H9 (cell line): ENCODE measurements at regions not wholly inside any gene's neighbourhood (a gene's known extent, or its start where the extent isn't known, plus 50 kb on each side); places are given as distances from the start of the nearest gene placed in this dataset.

ENCODE experiments used
- DNase-seq: peaks from one replicate; pipeline ENCODE4 v3.0.0-alpha.2; 2017
- H2AFZ ChIP-seq: one replicate; pipeline ENCODE4 v1.6.1; 2013; ENCODE audit warnings: mild to moderate bottlenecking, low read length, control low read depth, moderate library complexity
- H2AK5ac ChIP-seq: 2 replicates; pipeline ENCODE4 v1.6.1; 2013; ENCODE audit warnings: low read length, control low read depth, mixed read lengths; ENCODE audit not compliant: insufficient read length
- H2BK120ac ChIP-seq: one replicate; pipeline ENCODE4 v1.6.1; 2013; ENCODE audit warnings: low read depth, mild to moderate bottlenecking, low read length, control low read depth, inconsistent platforms; ENCODE audit not compliant: poor library complexity, severe bottlenecking
- H2BK12ac ChIP-seq: 2 replicates; pipeline ENCODE4 v1.6.1; 2013; ENCODE audit warnings: low read length, control low read depth, mixed read lengths, low read depth; ENCODE audit not compliant: insufficient read length
- H2BK15ac ChIP-seq: 2 replicates; pipeline ENCODE4 v1.6.1; 2013; ENCODE audit warnings: low read depth, low read length, control low read depth
- H2BK20ac ChIP-seq: one replicate; pipeline ENCODE4 v1.6.1; 2013; ENCODE audit warnings: low read depth, mild to moderate bottlenecking, low read length, control low read depth, inconsistent platforms; ENCODE audit not compliant: poor library complexity, severe bottlenecking
- H2BK5ac ChIP-seq: 2 replicates; pipeline ENCODE4 v1.6.1; 2013; ENCODE audit warnings: low read length, control low read depth, mixed read lengths; ENCODE audit not compliant: insufficient read length
- H3K14ac ChIP-seq: 2 replicates; pipeline ENCODE4 v1.6.1; 2013; ENCODE audit warnings: low read length, control low read depth; ENCODE audit not compliant: insufficient read depth
- H3K18ac ChIP-seq: 2 replicates; pipeline ENCODE4 v1.6.1; 2013; ENCODE audit warnings: low read depth, mild to moderate bottlenecking, mixed read lengths, low read length, control low read depth; ENCODE audit not compliant: insufficient read length
- H3K23ac ChIP-seq: 2 replicates; pipeline ENCODE4 v1.6.1; 2013; ENCODE audit warnings: low read length, control low read depth, mixed read lengths, low read depth; ENCODE audit not compliant: insufficient read length
- H3K23me2 ChIP-seq: 2 replicates; pipeline ENCODE4 v1.6.1; 2013; ENCODE audit warnings: low read depth, mild to moderate bottlenecking, mixed read lengths, low read length, control low read depth; ENCODE audit not compliant: insufficient read length, poor library complexity, severe bottlenecking
- H3K27ac ChIP-seq: 2 replicates; pipeline ENCODE4 v1.5.1; 2013; ENCODE audit warnings: low read length, control low read depth, mixed read lengths, low read depth; ENCODE audit not compliant: insufficient read length
- H3K27me3 ChIP-seq: 2 replicates; pipeline ENCODE4 v1.6.1; 2013; ENCODE audit warnings: low read length, control low read depth, inconsistent platforms; ENCODE audit not compliant: insufficient read depth
- H3K4ac ChIP-seq: 2 replicates; pipeline ENCODE4 v1.6.1; 2013; ENCODE audit warnings: low read depth, mild to moderate bottlenecking, control low read depth, inconsistent platforms, low read length, moderate library complexity
- H3K4me1 ChIP-seq: 2 replicates; pipeline ENCODE4 v1.6.1; 2013; ENCODE audit warnings: low read length, control low read depth, inconsistent platforms; ENCODE audit not compliant: insufficient read depth
- H3K4me2 ChIP-seq: 2 replicates; pipeline ENCODE4 v1.6.1; 2013; ENCODE audit warnings: low read length, control low read depth, mixed read lengths; ENCODE audit not compliant: insufficient read length, insufficient read depth
- H3K56ac ChIP-seq: 2 replicates; pipeline ENCODE4 v1.6.1; 2013; ENCODE audit warnings: low read depth, mild to moderate bottlenecking, mixed read lengths, low read length, control low read depth; ENCODE audit not compliant: insufficient read length
- H3K79me1 ChIP-seq: 2 replicates; pipeline ENCODE4 v1.6.1; 2013; ENCODE audit warnings: low read depth, mild to moderate bottlenecking, moderate library complexity, low read length, control low read depth, inconsistent platforms; ENCODE audit not compliant: insufficient read depth, poor library complexity, severe bottlenecking
- H3K79me2 ChIP-seq: 2 replicates; pipeline ENCODE4 v1.6.1; 2013; ENCODE audit warnings: low read length, control low read depth, inconsistent platforms; ENCODE audit not compliant: insufficient read depth
- H3K9ac ChIP-seq: 2 replicates; pipeline ENCODE4 v1.6.1; 2013; ENCODE audit warnings: low read length, control low read depth, mixed read lengths; ENCODE audit not compliant: insufficient read length; ENCODE audit errors: extremely low read depth
- H3K9me3 ChIP-seq: one replicate; pipeline ENCODE4 v1.6.1; 2013; ENCODE audit warnings: low read depth, low read length, inconsistent platforms; ENCODE audit not compliant: control insufficient read depth
- H3T11ph ChIP-seq: one replicate; pipeline ENCODE4 v1.6.1; 2013; ENCODE audit warnings: mild to moderate bottlenecking, low read length, control low read depth, inconsistent platforms
- H4K20me1 ChIP-seq: one replicate; pipeline ENCODE4 v1.6.1; 2013; ENCODE audit not compliant: control insufficient read depth, insufficient read length, insufficient read depth
- H4K5ac ChIP-seq: 2 replicates; pipeline ENCODE4 v1.6.1; 2013; ENCODE audit warnings: low read depth, mild to moderate bottlenecking, mixed read lengths, low read length, control low read depth; ENCODE audit not compliant: insufficient read length
- H4K8ac ChIP-seq: replicated peaks from 2 replicates; pipeline ENCODE4 v1.6.1; 2013; ENCODE audit warnings: low read length, control low read depth, mixed read lengths, low read depth; ENCODE audit not compliant: insufficient read length
- H4K91ac ChIP-seq: 2 replicates; pipeline ENCODE4 v1.6.1; 2013; ENCODE audit warnings: low read depth, mild to moderate bottlenecking, moderate library complexity, mixed read lengths, low read length, control low read depth; ENCODE audit not compliant: insufficient read length
- H3K27ac Mint-ChIP-seq, 3 experiments: 2 replicates in 2 of 3; 3 replicates in 1 of 3; pipeline ENCODE4 v1.8.0; 2020 to 2021; ENCODE audit warnings: mixed read lengths in 3 of 3, mild to moderate bottlenecking in 1 of 3, moderate library complexity in 1 of 3
- H3K27me3 Mint-ChIP-seq: 2 replicates; pipeline ENCODE4 v1.8.0; 2021; ENCODE audit warnings: low read depth, mild to moderate bottlenecking, moderate library complexity, mixed read lengths
- H3K36me3 Mint-ChIP-seq, 3 experiments: 2 replicates in 2 of 3; 3 replicates in 1 of 3; pipeline ENCODE4 v1.8.0; 2020 to 2021; ENCODE audit warnings: low read depth in 3 of 3, mixed read lengths in 3 of 3; ENCODE audit not compliant: insufficient read depth in 1 of 3
- H3K4me1 Mint-ChIP-seq, 2 experiments: 2 replicates each; pipeline ENCODE4 v1.8.0; 2020; ENCODE audit warnings: mixed read lengths in 2 of 2
- H3K4me3 Mint-ChIP-seq, 2 experiments: 2 replicates in 1 of 2; 3 replicates in 1 of 2; pipeline ENCODE4 v1.8.0; 2020 to 2021; ENCODE audit warnings: mild to moderate bottlenecking in 2 of 2, mixed read lengths in 2 of 2, moderate library complexity in 1 of 2
- H3K9me3 Mint-ChIP-seq, 2 experiments: 2 replicates in 1 of 2; 3 replicates in 1 of 2; pipeline ENCODE4 v1.8.0; 2020; ENCODE audit warnings: mild to moderate bottlenecking in 2 of 2, mixed read lengths in 2 of 2, moderate library complexity in 1 of 2
- CTCF ChIP-seq: fragments of 200-600 bp; sonication (generic); conservative IDR thresholded peaks from 3 replicates; pipeline ENCODE4 v1.8.0; 2021; ENCODE audit warnings: antibody characterized with exemption, mild to moderate bottlenecking
- WGBS: extraction: QIAGEN DNeasy Blood & Tissue Kit; methylation state at CpG from one replicate; pipeline ENCODE4 v1.1.7; 2013; ENCODE audit warnings: missing lambda C conversion rate, low lambda C conversion rate, mixed read lengths; ENCODE audit not compliant: insufficient read length; ENCODE audit errors: extremely low coverage; 5-methylcytosine and 5-hydroxymethylcytosine counted together

DNA sequence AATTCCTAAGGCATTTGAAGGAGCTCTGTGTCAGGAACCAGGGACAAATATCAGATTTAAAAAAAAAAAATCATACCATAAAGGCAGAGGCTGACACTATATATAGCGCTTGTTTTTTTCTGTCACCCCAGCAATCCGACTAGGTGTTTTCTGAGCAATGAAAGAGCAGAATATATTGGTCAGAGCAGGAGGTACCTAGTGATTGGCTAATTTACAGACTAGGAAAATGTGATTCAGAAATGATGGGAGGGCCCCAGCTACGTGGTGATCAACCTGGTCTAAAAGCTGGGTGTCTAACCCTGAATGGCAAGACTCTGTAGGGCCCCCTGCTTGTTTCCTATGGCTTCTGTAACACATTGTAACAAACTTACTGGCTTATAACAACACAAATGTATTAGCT lies 195.5 kb upstream of the XYLT1 start:
- H4K20me1 ChIP-seq, result no peaks in the 10 kb centered on the region
- H3K23ac ChIP-seq, result no peak overlapping the region
- H3K4me1 ChIP-seq, result no peaks in the 10 kb centered on the region
- no peak overlapping the region for H3K9ac ChIP-seq
- peaks cover 2 to 11% (median 4%) of the 10 kb centered on the region in 3 experiments; a peak in 5 of 7 replicates for H3K36me3 Mint-ChIP-seq
- H2AK5ac ChIP-seq, result no peak overlapping the region
- H3T11ph ChIP-seq, result no peak overlapping the region
- peaks cover 1% of the 10 kb centered on the region; the same call in 1 of the 2 replicates for H3K27me3 Mint-ChIP-seq
- H2AFZ ChIP-seq, result no peak overlapping the region
- H2BK120ac ChIP-seq, result no peak overlapping the region
- peaks cover 16 to 22% of the 10 kb centered on the region in 2 experiments; a peak in 3 of 4 replicates for H3K4me1 Mint-ChIP-seq
- no peak overlapping the region for H2BK12ac ChIP-seq
- no peak for TF ChIP-seq CTCF
- no peaks in the 10 kb centered on the region for H3K9me3 ChIP-seq
- H3K27ac ChIP-seq, result no peak overlapping the region
- H2BK20ac ChIP-seq, result no peak overlapping the region
- no CpG with 5 or more reads among the region's 3 CpGs for WGBS
- no peak overlapping the region for H3K27ac Mint-ChIP-seq
- H3K4me2 ChIP-seq, result no peak overlapping the region
- H3K56ac ChIP-seq, result no peak overlapping the region
- no peaks in the 10 kb centered on the region for H3K23me2 ChIP-seq
- H3K4ac ChIP-seq, result no peak overlapping the region
- peaks cover 8 to 9% of the 10 kb centered on the region in 2 experiments; a peak in 3 of 5 replicates for H3K9me3 Mint-ChIP-seq
- no peak overlapping the region for H2BK15ac ChIP-seq
- H3K14ac ChIP-seq, result no peak overlapping the region
- H3K79me2 ChIP-seq, result no peaks in the 10 kb centered on the region
- H3K18ac ChIP-seq, result no peak overlapping the region
- no peak overlapping the region for H2BK5ac ChIP-seq
- no peaks in the 10 kb centered on the region for H3K79me1 ChIP-seq
- no peak overlapping the region for H4K5ac ChIP-seq
- no peak overlapping the region for H3K4me3 Mint-ChIP-seq
- no peak overlapping the region for H4K8ac ChIP-seq
- H3K27me3 ChIP-seq, result no peaks in the 10 kb centered on the region
- H4K91ac ChIP-seq, result no peak overlapping the region
- no peak for DNase-seq
